SW480 (cell line): ENCODE measurements at regions not wholly inside any gene's neighbourhood (a gene's known extent, or its start where the extent isn't known, plus 50 kb on each side); places are given as distances from the start of the nearest gene placed in this dataset.

Experiments
- DNase-seq: peaks from one replicate; pipeline ENCODE4 v3.0.0-alpha.2; 2016; ENCODE audit warnings: low spot score

GRCh38 chr1:214928574-214928973, 154.0 kb upstream of the KCNK2 start:
- DNase-seq = no peak

- no peak for DNase-seq
These were observed 149.2 kb upstream of the KCNK2 start for GRCh38 chr1:214933375-214933774.

- no peak for DNase-seq
These were observed 148.5 kb upstream of the KCNK2 start for GRCh38 chr1:214934045-214934444.

DNA sequence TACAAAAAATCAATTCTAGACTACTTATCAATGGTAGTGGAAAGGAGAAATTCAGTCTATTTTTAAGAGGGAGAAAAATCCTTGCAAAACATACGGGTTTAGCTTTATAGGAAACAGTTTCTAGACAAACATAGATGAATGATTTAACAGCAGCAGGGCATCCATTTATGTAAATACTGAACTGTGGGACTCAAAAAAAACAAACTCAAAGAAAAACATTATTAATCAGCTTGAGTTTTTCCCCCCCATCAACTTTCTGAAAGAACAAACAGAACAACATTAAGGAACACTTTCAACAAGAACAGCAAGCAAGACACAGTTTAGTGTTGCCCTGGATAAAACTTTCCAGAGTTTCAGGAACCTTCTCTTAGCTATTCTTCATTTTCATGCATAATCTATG, 147.3 kb upstream of the KCNK2 start:
- no peak for DNase-seq

GRCh38 chr1:214939180-214939579, 143.4 kb upstream of the KCNK2 start:
- no peak for DNase-seq

GRCh38 chr1:214941061-214941460, 141.5 kb upstream of the KCNK2 start:
- no peak for DNase-seq

DNA sequence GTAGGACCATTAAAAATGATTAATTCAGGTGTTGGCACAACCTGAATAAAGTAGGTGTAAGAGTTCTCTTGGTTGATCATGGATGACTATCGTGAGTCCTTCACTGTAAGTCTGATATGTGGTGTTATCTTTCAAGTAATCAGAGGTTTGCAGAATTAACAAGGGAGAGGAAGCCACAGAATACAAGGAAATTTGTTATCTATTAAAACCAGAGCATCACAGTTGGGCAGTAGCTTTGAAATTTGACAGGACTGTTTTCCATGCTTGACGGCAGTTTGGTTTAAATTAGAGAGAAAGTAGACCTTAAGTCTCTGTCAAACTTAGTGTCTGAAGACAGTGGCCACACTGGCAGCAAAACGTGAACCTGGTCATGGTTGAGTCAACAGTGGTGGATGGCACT, 139.5 kb upstream of the KCNK2 start:
- no peak for DNase-seq

DNA sequence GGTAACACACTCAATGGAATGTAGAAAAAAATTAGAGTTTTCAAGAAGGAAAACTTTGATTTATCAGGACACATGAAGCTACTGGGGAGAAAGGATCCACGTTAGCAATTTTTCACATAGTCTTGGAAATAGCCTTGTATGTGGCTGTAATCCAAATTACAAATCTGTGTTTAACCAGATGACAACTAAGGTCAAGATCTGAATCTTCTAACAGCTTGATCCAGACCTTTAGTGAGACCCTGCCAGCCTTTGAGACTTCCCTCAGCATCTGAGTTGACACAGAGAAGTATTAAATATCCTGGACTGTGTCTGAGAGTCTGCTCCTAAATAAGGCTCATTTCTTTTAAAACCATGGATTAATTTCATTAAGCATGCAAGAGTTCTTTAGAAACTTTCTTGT, 135.9 kb upstream of the KCNK2 start:
- no peak for DNase-seq

- no peak for DNase-seq
These were observed 129.9 kb upstream of the KCNK2 start for GRCh38 chr1:214952648-214953047.

DNA sequence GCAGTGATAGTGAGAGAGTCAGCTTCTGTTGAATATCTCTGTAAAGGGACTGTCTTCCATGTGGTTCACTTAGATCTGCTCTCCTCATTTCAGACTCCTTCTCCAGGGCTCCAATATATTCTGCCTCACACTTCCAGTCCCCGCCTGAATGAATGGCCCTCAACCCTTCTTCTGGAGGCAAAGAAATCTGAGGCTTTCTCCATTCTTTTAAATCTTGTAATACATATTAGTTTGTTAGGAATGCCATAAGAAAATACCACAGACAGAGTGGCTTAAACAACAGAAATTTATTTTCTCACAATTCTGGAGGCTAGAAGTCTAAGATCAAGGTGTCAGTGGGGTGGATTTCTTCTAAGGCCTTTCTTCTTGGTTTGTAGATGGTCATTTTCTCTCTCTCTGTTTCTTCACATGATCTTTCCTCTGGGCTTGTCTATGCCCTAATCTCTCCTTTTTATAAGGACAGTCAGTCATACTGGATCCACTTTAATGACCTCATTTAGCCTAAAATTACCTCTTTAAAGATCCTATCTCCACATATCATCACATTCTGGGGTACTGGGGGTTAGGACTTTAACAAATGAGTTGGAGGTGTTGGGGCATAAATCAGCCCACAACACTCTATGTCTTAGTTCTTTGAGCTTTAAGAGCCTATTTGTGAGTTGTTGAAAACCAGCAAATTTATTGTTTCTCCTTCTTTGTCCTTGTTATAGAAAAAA, 128.5 kb upstream of the KCNK2 start:
- no peak for DNase-seq

DNA sequence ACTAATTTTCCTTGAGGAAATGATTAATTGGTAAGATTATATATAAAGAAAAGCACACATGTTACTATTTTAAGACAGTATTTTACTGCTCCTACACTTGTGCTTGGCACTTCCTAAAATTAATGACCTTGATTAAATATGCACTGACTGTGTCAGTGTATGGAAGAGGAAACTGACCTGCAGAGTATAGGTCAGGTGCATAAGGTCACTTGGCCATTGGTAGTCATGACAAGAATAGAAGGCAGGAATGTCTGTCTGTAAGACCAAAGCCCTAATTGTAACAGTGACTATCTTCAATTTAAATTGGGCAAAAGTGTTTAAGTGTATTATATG, 128.0 kb upstream of the KCNK2 start:
- DNase-seq = no peak

- no peak for DNase-seq
These were observed 125.0 kb upstream of the KCNK2 start for GRCh38 chr1:214957330-214958137.

GRCh38 chr1:214958486-214958885, 124.1 kb upstream of the KCNK2 start:
- DNase-seq = no peak

DNA sequence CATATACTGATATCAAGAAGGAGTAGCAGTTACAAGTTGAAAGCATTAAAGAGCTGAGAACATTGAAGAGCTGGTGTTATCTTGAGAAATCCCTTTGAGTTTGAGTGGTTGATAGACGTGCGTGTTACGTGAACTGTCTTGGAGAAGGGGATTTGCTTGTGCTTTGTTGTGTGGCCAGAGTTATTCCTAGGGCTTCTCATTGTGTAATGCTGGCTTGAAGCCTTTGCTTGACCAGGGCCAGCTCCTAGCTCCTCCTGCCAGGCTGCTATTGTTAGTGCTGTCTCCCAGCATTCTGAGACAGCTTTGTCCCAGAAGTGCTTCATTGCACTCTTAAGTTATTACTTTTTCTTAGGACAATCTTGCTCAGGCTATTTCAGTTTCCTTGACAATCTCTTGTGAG, 116.2 kb upstream of the KCNK2 start:
- no peak for DNase-seq

DNA sequence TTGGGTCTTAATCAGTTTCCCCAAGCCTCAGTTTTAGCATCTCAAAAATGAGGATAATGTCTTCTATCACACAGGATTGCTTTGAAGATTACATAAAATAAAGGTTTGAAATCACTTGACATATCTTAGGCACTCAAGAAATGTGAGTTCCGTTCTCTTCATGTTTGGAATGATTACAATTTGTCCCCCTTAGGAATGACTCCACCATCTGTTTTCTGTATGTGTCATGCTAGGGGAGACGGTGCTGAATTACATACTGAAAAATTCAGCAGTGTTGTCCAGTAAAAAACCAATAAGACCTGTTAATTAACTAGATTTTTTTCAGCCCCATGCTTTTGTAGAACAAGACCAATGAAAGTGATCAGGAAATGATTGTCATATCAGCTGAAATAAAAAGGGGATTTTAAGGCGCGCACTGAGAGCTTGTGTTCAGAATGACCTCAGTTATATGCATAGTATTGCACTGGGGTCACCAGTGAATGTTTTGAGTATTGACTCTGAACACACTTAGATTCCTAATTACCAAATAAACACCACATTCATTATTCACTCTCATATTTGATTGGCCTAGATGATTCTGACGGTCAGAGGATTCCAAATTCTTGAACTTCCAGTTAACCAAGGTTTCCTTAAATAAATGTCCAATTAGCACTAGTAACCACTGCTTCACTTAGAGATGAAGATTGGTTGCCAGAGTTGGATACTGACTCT, 114.5 kb upstream of the KCNK2 start:
- no peak for DNase-seq

DNA sequence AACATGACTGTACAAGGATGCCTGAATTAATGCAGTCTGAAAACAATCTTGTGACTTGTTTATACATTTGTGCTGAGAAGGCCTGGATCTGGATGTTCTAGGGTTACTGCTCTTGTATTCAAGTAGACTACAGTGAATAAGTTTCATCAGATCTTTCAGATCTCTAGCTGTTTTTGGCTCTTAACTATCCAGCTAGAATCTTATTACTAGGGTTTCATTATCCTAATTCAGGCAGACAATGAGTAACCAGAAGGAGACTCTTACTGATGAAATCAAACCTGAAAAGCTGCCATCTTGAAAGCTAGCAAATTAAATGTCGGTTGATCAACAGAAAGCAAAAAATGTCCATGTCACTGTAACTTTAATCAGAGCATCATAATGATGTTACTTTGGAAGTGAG, 112.5 kb upstream of the KCNK2 start:
- no peak for DNase-seq

DNA sequence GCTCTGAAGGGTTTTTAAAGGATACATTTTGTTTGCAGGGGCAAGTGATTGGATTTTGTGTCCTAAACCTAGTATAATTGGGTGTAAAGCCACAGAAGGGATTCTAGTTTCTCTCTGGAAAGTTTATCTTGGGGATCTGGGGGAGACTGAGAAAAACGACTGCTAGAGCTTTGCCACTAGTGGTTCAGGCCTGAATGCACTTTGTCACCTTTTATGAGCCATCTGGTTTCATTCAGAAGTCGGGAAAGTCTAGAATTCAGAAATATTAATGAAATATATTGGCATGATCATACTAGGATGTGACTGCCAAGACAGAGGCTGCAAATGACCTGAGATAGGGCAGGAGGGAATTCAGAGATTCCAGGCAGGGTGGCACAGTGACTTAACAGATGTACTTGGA, 111.5 kb upstream of the KCNK2 start:
- no peak for DNase-seq

DNA sequence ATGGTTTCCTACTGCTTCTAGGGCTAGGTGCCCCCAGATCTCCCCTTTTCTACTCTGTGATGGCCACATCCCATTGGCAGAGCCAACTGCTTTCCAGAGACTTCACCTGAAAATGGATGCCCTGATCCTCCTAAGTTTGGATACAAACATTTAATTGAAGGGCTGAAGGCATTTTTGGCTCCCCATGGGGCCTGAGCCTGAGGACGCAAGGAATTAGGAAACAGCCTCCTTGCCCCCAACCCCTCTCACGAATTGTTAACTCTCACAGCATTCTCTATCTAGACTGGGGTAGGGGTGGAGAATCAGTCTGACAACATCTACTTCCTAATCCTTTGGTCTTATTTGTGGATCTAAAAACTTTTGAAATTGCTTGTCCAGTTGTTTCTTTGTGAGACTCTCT, 108.5 kb upstream of the KCNK2 start:
- no peak for DNase-seq

- no peak for DNase-seq
These were observed 105.9 kb upstream of the KCNK2 start for GRCh38 chr1:214976665-214977064.

- DNase-seq = no peak
These were observed 105.4 kb upstream of the KCNK2 start for GRCh38 chr1:214977110-214977509.

DNA sequence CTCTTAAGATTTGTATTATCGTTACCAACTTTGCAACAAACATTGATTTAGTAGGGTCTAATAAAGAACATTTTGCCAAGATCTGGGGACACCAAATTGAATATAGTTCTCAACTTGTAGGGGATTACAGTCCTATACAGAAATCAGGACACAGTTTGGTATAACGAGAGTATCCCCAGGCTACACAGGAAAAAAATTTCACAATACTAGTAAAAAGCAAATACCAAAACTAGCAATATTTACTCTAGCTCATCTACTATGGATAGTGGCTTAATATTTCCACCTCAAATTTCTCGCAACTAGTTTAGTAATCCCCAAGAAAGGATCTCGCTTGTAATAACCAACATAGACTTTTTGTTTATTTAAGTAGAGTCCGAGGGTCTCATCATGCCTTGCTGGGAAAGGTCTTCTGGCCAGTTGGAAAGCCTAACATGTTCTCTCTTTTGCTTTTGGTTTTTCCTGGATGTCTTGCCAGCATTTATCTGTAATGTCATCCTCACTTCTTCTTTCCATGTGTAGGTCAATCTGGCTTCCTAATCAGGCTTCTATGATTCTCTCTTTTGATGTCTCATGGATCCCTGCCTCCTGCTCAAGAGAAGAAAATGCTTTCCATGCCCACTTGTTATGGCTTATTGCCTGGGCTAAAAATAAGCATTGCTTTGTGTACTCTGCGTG, 104.7 kb upstream of the KCNK2 start:
- no peak for DNase-seq

DNA sequence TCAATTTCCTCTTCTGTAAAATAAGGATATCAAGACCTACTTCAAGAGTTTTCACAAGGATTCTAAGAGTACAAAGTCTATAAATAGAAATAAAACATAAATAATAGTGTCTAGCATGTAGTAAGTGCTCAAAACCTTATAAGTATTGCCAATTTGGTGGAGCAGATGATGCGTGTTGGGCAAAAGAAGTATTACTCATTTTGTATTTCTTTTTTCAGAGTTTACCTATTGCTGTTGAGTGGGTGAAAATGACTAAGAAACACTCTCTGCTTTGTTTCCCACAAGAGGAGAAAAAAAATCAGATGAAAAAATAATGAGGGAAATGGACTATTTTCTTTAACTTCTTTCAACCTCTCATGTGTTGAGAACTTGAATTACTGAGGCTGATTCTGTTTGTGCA, 103.3 kb upstream of the KCNK2 start:
- DNase-seq = no peak

- DNase-seq = no peak
These were observed 101.6 kb upstream of the KCNK2 start for GRCh38 chr1:214980921-214981320.
